ENCODE measurements at regions not wholly inside any gene's neighbourhood (a gene's known extent, or its start where the extent isn't known, plus 50 kb on each side); places are given as distances from the start of the nearest gene placed in this dataset.
"Not testable (repeated sequence)": the region's sequence is repeated elsewhere in the genome, so short reads cannot be mapped to it uniquely, and the experiment has no call there.

DNA sequence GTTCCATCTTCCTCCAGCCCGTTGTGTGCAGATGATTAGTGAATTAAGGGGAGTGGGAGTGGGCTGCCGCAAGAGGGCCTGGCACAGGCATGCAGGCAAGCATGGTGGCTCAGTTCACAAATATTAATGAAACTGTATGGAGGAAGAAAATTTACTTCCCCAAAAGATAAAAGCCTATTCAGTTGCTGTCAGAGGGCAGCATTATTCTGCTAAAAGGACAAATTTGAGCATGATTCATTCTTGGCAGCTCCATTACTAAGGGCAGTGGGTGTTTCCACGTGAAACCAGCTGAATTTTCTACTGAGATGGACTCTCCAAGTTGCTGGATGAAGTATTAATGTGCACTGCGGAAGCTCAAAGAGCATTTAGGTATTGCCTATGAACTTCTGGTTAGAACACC is 90.9 kb upstream of the WDR11 start:
- DNase-seq = no peak

DNA sequence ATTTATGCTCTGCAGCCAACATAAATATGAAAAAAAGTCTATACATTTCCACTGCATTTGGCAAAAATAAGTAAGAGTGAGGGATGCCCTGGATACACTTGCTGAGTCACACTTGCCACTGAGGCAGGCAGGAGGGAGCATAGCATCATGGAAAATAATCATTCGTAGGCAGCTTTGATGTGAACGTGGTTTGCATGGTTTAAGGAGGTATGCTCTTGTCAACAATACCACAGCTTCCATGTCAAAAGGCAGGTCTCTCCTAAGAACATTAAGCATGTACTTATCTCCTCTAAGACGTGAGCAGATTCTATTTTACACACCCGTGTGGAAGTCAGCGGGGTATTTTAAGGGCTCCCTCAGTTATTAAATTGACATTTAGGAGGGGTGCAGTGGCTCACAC is 89.2 kb upstream of the WDR11 start:
- DNase-seq = no peak

DNA sequence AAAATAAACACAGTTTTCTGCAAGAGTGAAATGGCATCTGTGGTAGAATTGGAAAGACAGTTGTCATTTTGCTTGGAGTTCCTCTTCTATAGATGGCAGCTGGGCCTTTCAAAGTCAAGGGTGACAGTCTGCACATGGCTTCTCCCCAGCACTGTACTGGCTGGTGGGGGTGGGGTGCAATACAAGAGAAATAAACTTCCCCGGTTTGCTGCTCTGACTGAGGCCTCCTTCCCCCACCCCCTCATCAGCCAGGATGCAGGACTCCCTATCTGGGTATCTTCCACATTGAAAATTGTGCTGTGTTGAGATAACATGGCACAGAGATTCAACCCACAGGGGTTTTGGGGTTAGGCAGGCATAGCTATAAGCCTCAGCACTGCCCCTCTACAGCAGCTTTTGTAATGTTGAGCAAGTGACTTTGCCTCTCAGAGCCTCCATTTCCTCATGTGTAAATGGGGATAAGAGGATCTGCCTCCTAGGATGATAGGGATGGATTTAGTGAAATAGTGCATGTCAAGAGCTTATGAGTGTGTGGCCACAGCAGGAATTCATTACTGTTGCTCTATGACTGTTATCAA is 85.8 kb upstream of the WDR11 start:
- DNase-seq = no peak

DNA sequence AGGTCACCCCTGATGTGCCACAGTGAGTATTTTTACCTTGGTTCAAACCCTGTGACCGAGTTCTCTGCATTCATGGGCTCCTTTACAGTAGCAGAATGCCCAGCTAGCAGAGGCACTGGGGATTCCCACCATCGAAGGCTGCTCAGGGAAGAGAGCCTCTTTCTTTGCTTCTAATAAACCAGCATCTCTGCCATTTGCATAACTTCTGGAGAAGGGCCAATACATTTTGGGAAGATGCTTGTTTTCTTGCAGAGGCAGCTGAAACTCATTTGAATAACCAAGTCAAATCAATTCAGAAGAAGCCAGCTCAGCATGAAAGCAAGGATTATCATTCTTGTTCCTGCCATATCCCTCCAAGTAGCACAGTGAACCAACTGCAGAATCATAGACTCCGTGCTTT is 82.9 kb upstream of the WDR11 start:
- no peak for DNase-seq

DNA sequence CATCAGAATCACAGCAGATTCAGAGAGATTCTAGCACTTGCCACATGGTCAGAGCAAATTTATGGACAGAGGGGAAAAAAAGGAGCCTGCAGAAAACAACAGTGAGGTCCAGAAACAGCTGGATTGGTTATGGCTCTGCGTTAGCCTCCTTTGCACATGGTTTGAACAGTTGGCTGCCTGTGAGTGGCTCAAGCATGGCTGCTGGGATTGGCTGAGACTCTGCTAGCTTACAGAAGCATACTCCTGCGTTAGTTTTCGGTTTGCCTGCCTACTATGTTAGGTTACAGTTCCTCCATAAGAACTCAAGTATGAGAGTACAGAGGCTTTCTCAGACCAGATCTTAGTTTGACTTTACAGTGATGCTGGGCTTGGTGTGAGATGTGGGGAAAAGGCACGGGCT is 80.7 kb upstream of the WDR11 start:
- DNase-seq = no peak

DNA sequence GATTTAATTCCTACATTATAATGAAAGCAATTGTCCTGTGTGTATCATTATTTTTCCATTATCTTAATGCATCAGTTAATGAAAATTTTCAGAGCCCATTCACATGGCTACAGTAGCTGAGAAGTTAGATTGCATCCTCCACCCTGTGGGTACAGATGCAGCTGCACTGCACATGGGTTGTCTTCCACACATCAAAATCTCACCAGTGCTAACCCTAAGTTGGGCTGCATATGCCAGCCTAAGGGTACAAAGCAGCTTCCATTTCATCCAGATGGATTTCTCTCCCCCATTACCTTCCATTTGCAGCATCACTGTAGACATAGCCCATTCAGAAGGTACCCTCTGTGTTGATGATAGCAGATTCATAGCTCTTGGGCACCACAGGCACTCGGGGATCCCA is 74.7 kb upstream of the WDR11 start:
- DNase-seq = no peak

DNA sequence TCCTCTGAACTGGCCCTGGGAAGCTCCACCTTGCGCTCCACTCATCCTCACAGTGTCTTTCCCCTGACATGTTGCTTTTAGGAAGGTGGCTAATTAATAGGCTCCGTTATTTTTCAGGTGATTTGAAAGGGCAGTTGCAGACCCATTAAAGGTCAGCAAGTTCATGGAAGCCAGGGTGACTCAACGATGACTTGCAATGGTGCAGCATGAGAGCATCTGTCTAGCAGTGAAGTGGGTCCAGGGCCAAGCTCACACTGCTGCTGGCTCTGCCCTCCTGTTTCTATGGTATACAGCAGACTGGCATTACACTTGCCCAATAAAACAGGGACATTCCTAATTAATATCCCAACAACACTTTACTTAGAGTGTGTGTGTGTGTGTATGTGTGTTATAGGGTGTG is 68.8 kb upstream of the WDR11 start:
- no peak for DNase-seq

DNA sequence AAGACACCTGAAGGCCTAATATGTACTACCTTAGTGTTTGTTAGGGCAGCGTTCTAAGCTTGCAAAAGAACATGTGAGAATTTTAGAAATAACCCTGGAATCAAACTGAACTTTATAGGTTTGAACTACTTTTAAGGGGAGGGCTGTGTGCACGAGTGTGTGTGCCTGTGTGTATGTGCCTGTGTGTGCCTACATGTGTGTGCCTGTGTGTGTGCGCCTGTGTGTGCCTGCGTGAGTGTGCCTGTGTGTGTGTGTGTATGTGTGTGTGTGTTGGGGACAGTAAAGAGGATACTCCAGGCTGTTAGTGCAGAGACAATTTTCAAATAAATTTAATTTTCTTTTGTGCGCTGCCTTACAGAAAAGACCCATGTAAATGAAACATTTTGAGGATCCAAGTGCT is 68.1 kb upstream of the WDR11 start:
- DNase-seq = no peak

DNA sequence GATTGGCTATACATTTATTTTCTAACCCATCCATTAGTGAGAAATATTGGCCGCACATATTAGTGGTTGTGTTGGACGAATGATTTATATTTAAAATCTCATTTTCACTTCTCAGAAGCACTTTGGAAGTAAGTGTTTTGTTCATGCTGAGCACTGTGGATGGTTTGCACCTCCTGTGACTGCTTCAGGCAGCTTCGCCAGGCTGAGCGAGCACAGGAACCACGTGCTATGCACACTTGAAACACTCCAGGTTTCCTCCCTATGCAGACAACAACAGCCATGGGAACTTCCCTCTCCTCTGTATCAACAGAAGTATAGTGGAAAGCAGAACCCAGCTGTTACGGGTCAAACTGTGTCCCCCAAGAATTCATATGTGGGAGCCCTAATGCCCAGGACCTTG is 67.3 kb upstream of the WDR11 start:
- no peak for DNase-seq

DNA sequence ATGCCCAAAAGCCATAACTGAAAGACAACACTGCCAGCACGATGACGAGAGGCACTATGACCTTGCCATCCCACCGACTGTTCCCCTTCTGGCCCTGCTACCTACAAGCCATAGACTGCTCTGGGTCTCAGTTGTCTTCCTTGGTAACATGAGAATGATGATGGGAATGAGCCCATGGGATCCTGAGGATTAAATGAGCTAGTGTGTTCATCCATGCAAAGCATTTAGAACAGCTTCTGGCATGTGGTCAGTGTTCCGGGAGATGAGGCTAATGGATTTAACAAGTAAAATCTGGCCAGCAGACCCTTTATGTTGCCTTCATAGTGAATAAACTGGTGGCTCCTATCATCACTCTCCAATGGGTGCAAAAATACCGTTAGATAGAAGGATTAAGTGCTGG is 62.4 kb upstream of the WDR11 start:
- no peak for DNase-seq

DNA sequence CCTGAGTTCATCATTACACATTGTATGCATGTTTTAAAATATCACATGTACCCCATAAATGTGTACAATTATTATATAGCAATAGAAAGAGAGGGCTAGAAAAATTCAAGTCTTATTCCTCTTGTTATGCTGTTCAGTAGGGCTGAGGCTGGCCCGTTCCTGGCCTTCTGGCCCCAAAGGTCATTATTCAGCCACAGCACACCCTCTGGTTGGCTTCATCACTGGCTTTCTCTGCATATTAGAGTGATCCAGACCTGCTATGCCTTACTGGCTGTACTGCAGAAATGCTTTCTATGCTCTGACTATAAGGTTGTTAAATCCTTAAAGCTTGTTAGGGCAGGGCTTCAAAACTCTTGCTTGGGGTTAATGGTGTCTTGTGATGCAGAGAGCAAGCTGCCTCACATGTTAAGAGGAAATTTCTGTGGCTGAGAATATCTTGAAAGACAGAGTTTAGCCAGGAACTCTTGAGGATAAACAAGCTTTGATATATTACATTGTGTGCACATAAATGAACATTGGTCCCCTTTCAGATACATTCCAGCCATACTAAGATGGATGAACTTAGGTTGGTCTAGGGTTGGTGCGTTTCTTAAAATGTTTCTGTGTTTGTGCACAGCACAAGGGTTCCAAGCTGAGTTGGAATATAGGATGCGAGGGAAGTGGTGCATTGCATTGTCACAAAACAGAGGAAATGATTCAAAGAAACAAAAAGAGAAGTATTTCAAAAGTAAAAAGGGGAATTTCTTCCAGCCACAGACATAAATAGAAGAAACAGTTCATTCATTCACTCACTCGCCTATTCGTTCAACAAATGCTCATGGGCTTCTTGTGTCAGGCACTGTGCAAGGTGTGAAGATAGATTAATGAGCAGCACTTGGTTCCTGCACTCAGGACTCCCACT is 61.6 kb upstream of the WDR11 start:
- no peak for DNase-seq

DNA sequence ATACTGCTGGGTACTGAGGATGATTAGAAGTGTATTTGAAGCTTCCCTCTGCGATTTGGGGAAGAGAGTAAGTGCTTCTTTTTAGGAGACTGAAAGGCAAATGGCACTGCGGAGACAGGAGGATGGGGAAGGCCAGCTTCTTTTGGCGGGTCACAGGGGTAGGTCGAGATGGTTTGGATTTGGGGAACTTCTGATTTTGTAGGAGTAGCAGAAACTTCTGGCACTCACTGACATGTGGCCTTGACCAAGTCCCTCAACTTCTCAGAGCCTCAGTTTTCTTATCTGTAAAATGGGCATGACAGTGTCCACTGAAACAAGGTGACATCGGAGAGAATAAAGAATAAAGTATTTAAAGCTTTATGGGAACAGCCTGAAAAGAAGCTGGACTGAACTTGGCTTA is 59.8 kb upstream of the WDR11 start:
- DNase-seq = no peak

DNA sequence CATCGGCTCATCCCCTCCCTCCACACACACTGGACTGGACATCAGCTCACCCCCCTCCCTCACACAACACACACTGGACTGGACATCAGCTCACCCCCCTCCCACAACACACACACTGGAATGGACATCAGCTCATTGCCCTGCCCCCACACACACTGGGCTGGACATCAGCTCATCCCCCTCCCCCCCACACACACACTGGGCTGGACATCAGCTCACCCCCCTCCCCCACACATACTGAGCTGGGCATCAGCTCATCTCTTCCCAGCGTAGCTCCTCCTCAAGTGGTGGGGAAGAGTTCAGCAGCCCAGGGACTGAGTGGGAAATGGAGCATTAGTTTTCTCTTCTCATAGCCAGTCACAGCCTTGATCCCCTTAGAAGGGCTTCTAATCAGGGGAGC is 58.1 kb upstream of the WDR11 start:
- DNase-seq = no peak

DNA sequence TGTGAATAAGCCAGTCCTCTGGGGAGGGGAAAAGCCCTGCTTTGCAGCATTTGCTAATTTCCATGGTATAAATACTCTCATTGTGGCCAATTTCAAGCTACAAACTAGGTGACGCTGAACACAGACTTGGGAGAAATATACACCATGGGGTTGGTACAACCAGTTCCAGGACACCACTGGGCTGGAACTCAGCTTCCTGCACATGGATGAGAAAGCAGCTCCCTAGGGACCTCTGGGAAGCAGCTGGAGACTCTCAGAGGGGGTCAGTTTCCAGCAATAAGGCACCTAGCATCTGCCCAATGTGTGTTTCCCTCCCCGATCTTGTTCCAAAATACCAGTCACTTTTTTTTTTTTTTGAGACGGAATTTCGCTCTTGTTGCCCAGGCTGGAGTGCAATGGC is 56.8 kb upstream of the WDR11 start:
- no peak for DNase-seq

DNA sequence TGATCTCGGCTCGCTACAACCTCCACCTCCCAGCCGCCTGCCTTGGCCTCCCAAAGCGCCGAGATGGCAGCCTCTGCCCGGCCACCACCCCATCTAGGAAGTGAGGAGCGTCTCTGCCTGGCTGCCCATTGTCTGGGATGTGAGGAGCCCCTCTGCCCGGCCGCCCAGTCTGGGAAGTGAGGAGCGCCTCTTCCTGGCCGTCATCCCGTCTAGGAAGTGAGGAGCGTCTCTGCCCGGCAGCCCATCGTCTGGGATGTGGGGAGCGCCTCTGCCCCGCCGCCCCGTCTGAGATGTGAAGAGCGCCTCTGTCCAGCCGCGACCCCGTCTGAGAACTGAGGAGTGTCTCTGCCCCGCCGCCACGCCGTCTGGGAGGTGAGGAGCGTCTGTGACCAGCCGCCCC is 52.9 kb upstream of the WDR11 start:
- not testable (repeated sequence) for DNase-seq

DNA sequence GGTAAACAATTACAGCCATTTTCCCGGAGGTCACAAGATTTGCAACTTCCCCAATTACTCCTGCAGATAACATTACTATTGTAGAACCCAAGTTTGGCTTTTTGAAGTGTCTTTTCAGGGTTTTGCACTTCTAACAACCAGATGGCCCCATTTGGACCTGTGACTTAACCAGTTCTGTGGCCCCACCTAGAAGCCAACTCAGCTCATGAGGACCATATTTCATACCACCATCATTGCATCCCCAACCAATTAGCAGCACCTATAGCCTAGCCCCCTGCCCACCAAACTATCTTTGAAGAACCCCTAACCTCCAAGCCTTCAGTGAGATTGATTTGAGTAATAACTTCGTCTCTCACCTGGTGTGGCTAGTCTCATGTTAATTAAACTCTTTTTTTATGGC is 51.3 kb upstream of the WDR11 start:
- no peak for DNase-seq

DNA sequence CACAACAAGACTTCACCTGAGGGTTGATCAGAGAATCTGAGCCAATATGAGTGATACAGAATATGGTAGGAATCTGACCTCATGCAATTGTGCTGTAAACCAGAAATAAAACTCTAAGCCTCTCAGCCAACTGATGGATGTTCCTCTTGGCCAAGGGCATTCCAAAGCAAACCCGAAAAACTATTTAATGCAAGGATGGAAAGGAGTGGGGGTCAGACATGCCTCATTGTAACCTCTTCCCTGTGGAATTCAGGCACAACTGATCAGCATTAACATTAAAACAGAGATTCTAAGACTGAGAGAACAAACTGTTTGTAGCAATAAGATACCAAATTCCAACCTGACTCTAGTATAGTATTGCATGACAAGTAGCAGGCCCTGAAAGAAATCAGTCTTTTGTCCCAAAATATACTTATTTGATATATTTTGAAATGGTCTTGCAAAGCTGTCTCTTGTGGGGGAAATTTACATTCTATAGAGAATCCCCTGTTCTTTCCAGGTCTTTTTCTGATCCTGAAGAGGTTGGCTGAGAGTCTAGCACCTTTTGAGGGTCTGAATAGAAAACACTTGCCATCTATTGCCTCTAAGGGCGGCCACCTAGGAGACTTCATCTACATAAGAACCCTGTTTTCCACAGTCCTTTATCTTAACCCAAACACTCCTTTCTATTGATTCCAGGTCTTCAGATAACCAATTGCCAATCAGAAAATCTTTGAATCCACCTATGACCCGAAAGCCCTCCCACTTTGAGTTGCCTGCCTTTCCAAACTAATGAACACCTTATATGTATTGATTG is 50.4 kb upstream of the WDR11 start:
- DNase-seq = no peak
